ENCODE measurements at regions not wholly inside any gene's neighbourhood (a gene's known extent, or its start where the extent isn't known, plus 50 kb on each side); places are given as distances from the start of the nearest gene placed in this dataset.
"Not testable (repeated sequence)": the region's sequence is repeated elsewhere in the genome, so short reads cannot be mapped to it uniquely, and the experiment has no call there.

- H3K4me3 ChIP-seq (ENCODE audit: insufficient read depth, low read depth, low read length); H3K36me3 ChIP-seq (ENCODE audit: control insufficient read depth, insufficient read depth, low read length); H3K27me3 ChIP-seq (ENCODE audit: control insufficient read depth, insufficient read depth, low read length, poor library complexity, severe bottlenecking); H3K4me1 ChIP-seq (ENCODE audit: control insufficient read depth, insufficient read depth, low read length); H3K27ac ChIP-seq (ENCODE audit: insufficient read depth, low read depth, low read length, poor library complexity, severe bottlenecking); H3K9me3 ChIP-seq (ENCODE audit: control insufficient read depth, low read length): not testable (repeated sequence)
- WGBS, 2 experiments: no CpG with 5 or more reads among the region's 7 CpGs
Observed at GRCh38 chr1:146556405-146556804, 327.6 kb upstream of the NOTCH2NLA start.

- not testable (repeated sequence) for H3K36me3 ChIP-seq (ENCODE audit: control insufficient read depth, insufficient read depth, low read length); H3K9me3 ChIP-seq (ENCODE audit: control insufficient read depth, low read length); H3K4me3 ChIP-seq (ENCODE audit: insufficient read depth, low read depth, low read length); H3K27ac ChIP-seq (ENCODE audit: insufficient read depth, low read depth, low read length, poor library complexity, severe bottlenecking); H3K4me1 ChIP-seq (ENCODE audit: control insufficient read depth, insufficient read depth, low read length); H3K27me3 ChIP-seq (ENCODE audit: control insufficient read depth, insufficient read depth, low read length, poor library complexity, severe bottlenecking)
- WGBS, 2 experiments: no CpG with 5 or more reads among the region's 3 CpGs
Observed at GRCh38 chr1:146552414-146552813, 323.6 kb upstream of the NOTCH2NLA start.

GRCh38 chr1:146548684-146549083 is 319.9 kb upstream of the NOTCH2NLA start:
- not testable (repeated sequence) for H3K27me3 ChIP-seq (ENCODE audit: control insufficient read depth, insufficient read depth, low read length, poor library complexity, severe bottlenecking); H3K4me3 ChIP-seq (ENCODE audit: insufficient read depth, low read depth, low read length); H3K36me3 ChIP-seq (ENCODE audit: control insufficient read depth, insufficient read depth, low read length); H3K9me3 ChIP-seq (ENCODE audit: control insufficient read depth, low read length); H3K27ac ChIP-seq (ENCODE audit: insufficient read depth, low read depth, low read length, poor library complexity, severe bottlenecking); H3K4me1 ChIP-seq (ENCODE audit: control insufficient read depth, insufficient read depth, low read length)
- WGBS, 2 experiments: 95 to 97% methylated on average over 4 of the region's 9 CpGs

- WGBS, 2 experiments: 100% methylated on average over 1 of the region's 1 CpG
- not testable (repeated sequence) for H3K27ac ChIP-seq (ENCODE audit: insufficient read depth, low read depth, low read length, poor library complexity, severe bottlenecking); H3K9me3 ChIP-seq (ENCODE audit: control insufficient read depth, low read length); H3K4me1 ChIP-seq (ENCODE audit: control insufficient read depth, insufficient read depth, low read length); H3K27me3 ChIP-seq (ENCODE audit: control insufficient read depth, insufficient read depth, low read length, poor library complexity, severe bottlenecking); H3K36me3 ChIP-seq (ENCODE audit: control insufficient read depth, insufficient read depth, low read length); H3K4me3 ChIP-seq (ENCODE audit: insufficient read depth, low read depth, low read length)
Observed at GRCh38 chr1:146546189-146546588, 317.4 kb upstream of the NOTCH2NLA start.

GRCh38 chr1:146537775-146538373 is 309.1 kb upstream of the NOTCH2NLA start:
- WGBS, 2 experiments: no CpG with 5 or more reads among the region's 2 CpGs
- not testable (repeated sequence) for H3K4me1 ChIP-seq (ENCODE audit: control insufficient read depth, insufficient read depth, low read length)

GRCh38 chr1:146536028-146536427 is 307.2 kb upstream of the NOTCH2NLA start:
- WGBS, 2 experiments: no CpG with 5 or more reads among the region's 1 CpG
- H3K9me3 ChIP-seq (ENCODE audit: control insufficient read depth, low read length); H3K4me1 ChIP-seq (ENCODE audit: control insufficient read depth, insufficient read depth, low read length); H3K36me3 ChIP-seq (ENCODE audit: control insufficient read depth, insufficient read depth, low read length); H3K4me3 ChIP-seq (ENCODE audit: insufficient read depth, low read depth, low read length); H3K27me3 ChIP-seq (ENCODE audit: control insufficient read depth, insufficient read depth, low read length, poor library complexity, severe bottlenecking); H3K27ac ChIP-seq (ENCODE audit: insufficient read depth, low read depth, low read length, poor library complexity, severe bottlenecking): not testable (repeated sequence)

More at GRCh38 chr1:146537775-146538373, 309.1 kb upstream of the NOTCH2NLA start:
- H3K4me3 ChIP-seq (ENCODE audit: insufficient read depth, low read depth, low read length); H3K27me3 ChIP-seq (ENCODE audit: control insufficient read depth, insufficient read depth, low read length, poor library complexity, severe bottlenecking); H3K9me3 ChIP-seq (ENCODE audit: control insufficient read depth, low read length); H3K27ac ChIP-seq (ENCODE audit: insufficient read depth, low read depth, low read length, poor library complexity, severe bottlenecking); H3K36me3 ChIP-seq (ENCODE audit: control insufficient read depth, insufficient read depth, low read length): not testable (repeated sequence)

DNA sequence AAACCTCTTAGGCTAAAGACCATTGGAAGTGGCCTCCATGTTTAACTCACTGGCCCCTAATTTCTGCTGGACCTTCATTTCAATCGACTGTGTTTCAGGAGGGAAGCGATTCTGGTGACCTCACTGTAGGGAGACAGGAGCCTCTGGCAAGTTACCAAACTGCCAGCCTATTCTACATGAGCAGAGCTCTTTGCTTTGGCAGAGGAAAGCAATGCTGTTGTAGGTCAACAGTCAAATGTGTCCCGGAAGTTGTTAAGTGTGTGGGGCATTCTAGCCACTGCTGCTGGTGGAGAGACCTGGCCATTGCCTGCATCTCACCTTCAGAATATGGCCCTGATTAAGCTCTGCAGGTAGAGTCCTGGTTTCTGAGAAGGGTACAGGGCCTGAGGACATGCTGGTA is 306.8 kb upstream of the NOTCH2NLA start:
- not testable (repeated sequence) for H3K27ac ChIP-seq (ENCODE audit: insufficient read depth, low read depth, low read length, poor library complexity, severe bottlenecking); H3K9me3 ChIP-seq (ENCODE audit: control insufficient read depth, low read length); H3K4me1 ChIP-seq (ENCODE audit: control insufficient read depth, insufficient read depth, low read length); H3K27me3 ChIP-seq (ENCODE audit: control insufficient read depth, insufficient read depth, low read length, poor library complexity, severe bottlenecking); H3K4me3 ChIP-seq (ENCODE audit: insufficient read depth, low read depth, low read length); H3K36me3 ChIP-seq (ENCODE audit: control insufficient read depth, insufficient read depth, low read length)
- no CpG with 5 or more reads among the region's 3 CpGs for WGBS, 2 experiments

DNA sequence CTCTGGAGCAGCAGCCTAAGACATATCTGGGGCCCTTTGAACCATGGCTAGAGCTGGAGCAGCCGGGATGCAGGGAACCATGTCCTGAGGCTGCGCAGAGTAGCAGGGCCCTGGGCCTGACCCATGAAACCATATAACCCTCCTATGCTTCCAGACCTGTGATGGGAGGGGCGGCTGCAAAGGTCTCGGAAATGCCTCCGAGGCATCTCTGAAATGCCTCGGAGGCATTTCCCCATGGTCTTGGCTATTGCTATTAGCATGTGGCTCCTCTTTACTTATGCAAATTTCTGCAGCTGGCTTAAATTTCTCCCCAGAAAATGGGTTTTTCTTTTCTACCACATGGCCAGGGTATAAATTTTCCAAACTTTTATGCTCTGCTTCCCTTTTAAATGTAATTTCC is 302.1 kb upstream of the NOTCH2NLA start:
- H3K36me3 ChIP-seq (ENCODE audit: control insufficient read depth, insufficient read depth, low read length); H3K27me3 ChIP-seq (ENCODE audit: control insufficient read depth, insufficient read depth, low read length, poor library complexity, severe bottlenecking); H3K27ac ChIP-seq (ENCODE audit: insufficient read depth, low read depth, low read length, poor library complexity, severe bottlenecking); H3K4me1 ChIP-seq (ENCODE audit: control insufficient read depth, insufficient read depth, low read length); H3K9me3 ChIP-seq (ENCODE audit: control insufficient read depth, low read length); H3K4me3 ChIP-seq (ENCODE audit: insufficient read depth, low read depth, low read length): not testable (repeated sequence)
- WGBS, 2 experiments: no CpG with 5 or more reads among the region's 6 CpGs

DNA sequence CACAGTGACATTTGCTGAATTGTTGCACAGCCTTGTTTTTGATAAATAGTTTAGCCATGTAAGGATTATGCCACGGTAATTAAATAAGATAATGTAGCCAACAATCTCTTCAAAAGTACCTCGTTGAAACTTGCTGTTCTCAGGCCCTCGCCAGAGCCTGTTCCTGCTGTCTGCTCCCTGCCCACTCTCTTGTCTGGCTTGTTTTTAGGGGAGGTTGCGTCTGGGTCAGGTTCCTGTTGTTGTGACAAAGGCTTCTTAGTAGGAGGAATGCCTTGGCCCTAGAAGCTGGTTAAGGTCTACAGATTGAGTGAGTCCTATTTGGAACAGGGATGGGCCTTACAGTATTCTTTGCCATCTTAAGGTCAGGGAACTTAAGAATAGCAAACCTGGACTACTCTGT is 294.0 kb upstream of the NOTCH2NLA start:
- H3K27ac ChIP-seq (ENCODE audit: insufficient read depth, low read depth, low read length, poor library complexity, severe bottlenecking); H3K36me3 ChIP-seq (ENCODE audit: control insufficient read depth, insufficient read depth, low read length); H3K4me1 ChIP-seq (ENCODE audit: control insufficient read depth, insufficient read depth, low read length); H3K4me3 ChIP-seq (ENCODE audit: insufficient read depth, low read depth, low read length); H3K27me3 ChIP-seq (ENCODE audit: control insufficient read depth, insufficient read depth, low read length, poor library complexity, severe bottlenecking); H3K9me3 ChIP-seq (ENCODE audit: control insufficient read depth, low read length): not testable (repeated sequence)
- no CpG with 5 or more reads among the region's 4 CpGs for WGBS, 2 experiments

DNA sequence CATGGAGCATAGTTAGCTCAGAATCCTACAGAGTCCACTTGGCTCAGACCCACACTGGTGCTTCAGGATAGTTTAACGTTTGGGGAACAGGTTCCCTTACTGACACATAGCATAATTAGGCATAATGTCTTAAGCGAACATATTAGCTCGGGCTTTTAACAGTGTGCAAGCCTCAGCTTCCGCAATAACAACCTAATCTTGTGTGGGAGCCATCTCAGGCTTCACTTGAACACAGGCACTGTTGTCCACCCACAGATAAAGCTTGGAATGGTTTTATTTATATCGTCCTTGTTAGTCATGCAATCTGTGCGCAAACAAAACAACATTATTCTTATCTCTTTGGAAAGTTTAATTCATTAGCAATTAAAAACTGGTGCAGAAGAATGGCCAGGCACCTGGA is 293.5 kb upstream of the NOTCH2NLA start:
- not testable (repeated sequence) for H3K36me3 ChIP-seq (ENCODE audit: control insufficient read depth, insufficient read depth, low read length); H3K27me3 ChIP-seq (ENCODE audit: control insufficient read depth, insufficient read depth, low read length, poor library complexity, severe bottlenecking); H3K9me3 ChIP-seq (ENCODE audit: control insufficient read depth, low read length); H3K4me3 ChIP-seq (ENCODE audit: insufficient read depth, low read depth, low read length); H3K27ac ChIP-seq (ENCODE audit: insufficient read depth, low read depth, low read length, poor library complexity, severe bottlenecking); H3K4me1 ChIP-seq (ENCODE audit: control insufficient read depth, insufficient read depth, low read length)
- no CpG with 5 or more reads among the region's 6 CpGs for WGBS, 2 experiments

GRCh38 chr1:146521804-146522203 is 293.0 kb upstream of the NOTCH2NLA start:
- not testable (repeated sequence) for H3K27me3 ChIP-seq (ENCODE audit: control insufficient read depth, insufficient read depth, low read length, poor library complexity, severe bottlenecking); H3K27ac ChIP-seq (ENCODE audit: insufficient read depth, low read depth, low read length, poor library complexity, severe bottlenecking); H3K36me3 ChIP-seq (ENCODE audit: control insufficient read depth, insufficient read depth, low read length); H3K9me3 ChIP-seq (ENCODE audit: control insufficient read depth, low read length); H3K4me1 ChIP-seq (ENCODE audit: control insufficient read depth, insufficient read depth, low read length); H3K4me3 ChIP-seq (ENCODE audit: insufficient read depth, low read depth, low read length)
- WGBS, 2 experiments: no CpG with 5 or more reads among the region's 2 CpGs

Measured in ectodermal cell (in vitro differentiated cells).